ENCODE measurements at regions not wholly inside any gene's neighbourhood (a gene's known extent, or its start where the extent isn't known, plus 50 kb on each side); places are given as distances from the start of the nearest gene placed in this dataset.

DNA sequence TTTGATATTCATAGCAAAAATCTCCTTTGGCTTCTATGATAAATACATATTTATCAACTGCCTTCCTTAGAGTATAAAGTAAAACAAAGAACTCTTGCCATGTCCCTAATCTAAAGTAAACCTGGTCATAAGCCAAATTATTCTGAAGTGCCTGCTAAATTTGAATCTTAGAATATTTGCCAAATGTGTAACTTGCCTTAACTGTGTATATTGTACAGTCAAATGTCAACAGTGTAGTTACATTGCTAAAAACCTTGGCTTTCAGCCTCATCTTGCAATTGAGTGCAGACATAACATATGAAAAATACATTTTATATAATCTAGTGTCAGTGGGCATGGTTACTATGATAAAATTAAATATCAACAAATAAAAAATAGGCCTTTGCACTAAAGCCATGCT lies 583.4 kb upstream of the ADAMTS5 start:
- no peak for TF ChIP-seq EZH2 (IDR thresholded peaks at IDR 0.05; ENCODE audit: insufficient read depth, low read length)
- TF ChIP-seq, protein P1, sequence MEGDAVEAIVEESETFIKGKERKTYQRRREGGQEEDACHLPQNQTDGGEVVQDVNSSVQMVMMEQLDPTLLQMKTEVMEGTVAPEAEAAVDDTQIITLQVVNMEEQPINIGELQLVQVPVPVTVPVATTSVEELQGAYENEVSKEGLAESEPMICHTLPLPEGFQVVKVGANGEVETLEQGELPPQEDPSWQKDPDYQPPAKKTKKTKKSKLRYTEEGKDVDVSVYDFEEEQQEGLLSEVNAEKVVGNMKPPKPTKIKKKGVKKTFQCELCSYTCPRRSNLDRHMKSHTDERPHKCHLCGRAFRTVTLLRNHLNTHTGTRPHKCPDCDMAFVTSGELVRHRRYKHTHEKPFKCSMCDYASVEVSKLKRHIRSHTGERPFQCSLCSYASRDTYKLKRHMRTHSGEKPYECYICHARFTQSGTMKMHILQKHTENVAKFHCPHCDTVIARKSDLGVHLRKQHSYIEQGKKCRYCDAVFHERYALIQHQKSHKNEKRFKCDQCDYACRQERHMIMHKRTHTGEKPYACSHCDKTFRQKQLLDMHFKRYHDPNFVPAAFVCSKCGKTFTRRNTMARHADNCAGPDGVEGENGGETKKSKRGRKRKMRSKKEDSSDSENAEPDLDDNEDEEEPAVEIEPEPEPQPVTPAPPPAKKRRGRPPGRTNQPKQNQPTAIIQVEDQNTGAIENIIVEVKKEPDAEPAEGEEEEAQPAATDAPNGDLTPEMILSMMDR (IDR thresholded peaks at IDR 0.05; ENCODE audit: insufficient read depth, low read depth, low read length) = no peak
